ENCODE measurements at regions not wholly inside any gene's neighbourhood (a gene's known extent, or its start where the extent isn't known, plus 50 kb on each side); places are given as distances from the start of the nearest gene placed in this dataset.
A peak's percentile ranks its signal among the peaks of the same experiment; 100 is the strongest.

DNA sequence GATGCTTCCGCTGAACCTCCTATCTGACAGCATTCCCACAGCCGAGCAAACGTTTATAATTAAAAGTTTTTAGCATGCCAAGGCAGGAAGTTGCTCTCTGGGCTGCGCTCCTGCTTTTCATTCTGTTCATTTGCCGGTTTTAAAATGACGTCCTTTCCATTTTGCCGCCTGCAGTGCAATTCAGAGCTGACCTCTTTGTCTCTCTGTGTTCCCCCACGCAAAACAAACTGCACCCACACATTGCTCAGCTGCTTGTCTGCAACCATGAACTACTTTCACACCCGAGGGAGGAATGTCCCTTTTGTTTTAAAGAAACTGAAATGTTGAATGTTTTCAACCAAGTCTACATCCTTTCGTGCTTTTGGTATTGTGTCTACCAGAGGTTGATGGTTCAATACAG, 416.5 kb downstream of the EFNB2 start:
- in situ Hi-C loops (cut with MboI; ENCODE audit: low sequenced_read_pairs) (no loop called here), dilution Hi-C loops (cut with HindIII; ENCODE audit: low sequenced_read_pairs, unreplicated experiment) (no loop called here), intact Hi-C loops (cut with micrococcal nuclease) (no loop called here)
- H4K8ac ChIP-seq (ENCODE audit: low read depth in 2 of 2, low read length in 2 of 2), result peak overlapping the region in 1 of 2 experiments; percentile 46; a peak in 1 of 4 replicates
- H3K4me2 ChIP-seq (ENCODE audit: low read depth, low read length), result no peak overlapping the region
- H3K14ac ChIP-seq (replicated peaks; ENCODE audit: low read depth, low read length), result no peak overlapping the region
- H2BK5ac ChIP-seq (ENCODE audit: low read depth, low read length, poor library complexity, severe bottlenecking), result no peak overlapping the region
- no peak overlapping the region for H3K56ac ChIP-seq (ENCODE audit: extremely low read depth, insufficient read depth, low read length)
- no peaks in the 10 kb centered on the region; the same call in 1 of the 2 replicates for H3K9me1 ChIP-seq (ENCODE audit: insufficient read depth, low read length)
- H3K27ac ChIP-seq (ENCODE audit: insufficient read depth, low read length), result no peak overlapping the region
- ATAC-seq (ENCODE audit: low read depth) (no peak), DNase-seq (no peak)
- no peak overlapping the region for H3K4me3 ChIP-seq (ENCODE audit: insufficient read depth, low read depth, low read length)
- no peaks in the 10 kb centered on the region for H3K36me3 ChIP-seq (ENCODE audit: control insufficient read depth, insufficient read depth, low read length)
- peaks cover 4% of the 10 kb centered on the region for H3K4me1 ChIP-seq (ENCODE audit: control insufficient read depth, insufficient read depth, low read length)
- H3K23ac ChIP-seq (ENCODE audit: low read depth, low read length), result 0 out of 2 replicates have a peak overlapping the region, but pooled peaks have one; percentile 28
- peak overlapping the region; percentile 80 for H2AFZ ChIP-seq (replicated peaks; ENCODE audit: low read length, poor library complexity)
- H3K79me1 ChIP-seq (ENCODE audit: low read depth in 1 of 2, low read length in 2 of 2), result no peaks in the 10 kb centered on the region
- H3K9me3 ChIP-seq (ENCODE audit: control insufficient read depth, insufficient read depth, low read length), result no peaks in the 10 kb centered on the region
- CTCF ChIA-PET, result interaction anchor here (0.5 kb wide), 1 partner anchor 315 kb away, joined by 4 read pairs; no protein-coding TSS in a partner anchor
- 57% methylated on average over 7 of the region's 10 CpGs; no CpG with 5 or more reads in 1 of the 2 experiments for WGBS, 2 experiments (ENCODE audit: extremely low coverage in 2 of 2, insufficient read length in 1 of 2)
- peak overlapping the region; percentile 54 for H3K4ac ChIP-seq (ENCODE audit: low read depth, low read length)
- peak overlapping the region; percentile 20; the same call in 1 of the 2 replicates for H4K91ac ChIP-seq (ENCODE audit: insufficient read depth, low read depth, low read length)
- H4K20me1 ChIP-seq (ENCODE audit: insufficient read depth, low read length), result no peaks in the 10 kb centered on the region
- H3K27me3 ChIP-seq (ENCODE audit: control insufficient read depth, insufficient read depth, low read length), result no peaks in the 10 kb centered on the region
- no peak overlapping the region for H2AK5ac ChIP-seq (ENCODE audit: low read depth, low read length)
- H2AK9ac ChIP-seq (replicated peaks; ENCODE audit: low read depth, low read length, poor library complexity), result no peak overlapping the region
- no peak overlapping the region; the same call in 1 of the 2 replicates for H3K18ac ChIP-seq (ENCODE audit: low read depth, low read length)
- 0 out of 3 replicates have a peak overlapping the region, but pooled peaks have one; percentile 54 for H2BK15ac ChIP-seq (ENCODE audit: low read depth, low read length)
- TF ChIP-seq MAFK (IDR thresholded peaks at IDR 0.05; ENCODE audit: low read depth, low read length), result no peak
- TF ChIP-seq USF2 (IDR thresholded peaks at IDR 0.05; ENCODE audit: low read depth, low read length), result no peak
- no peak for TF ChIP-seq RAD21 (IDR thresholded peaks at IDR 0.05; ENCODE audit: low read length)
- no peak for TF ChIP-seq BHLHE40 (IDR thresholded peaks at IDR 0.05; ENCODE audit: low read depth, low read length)
- TF ChIP-seq RCOR1 (IDR thresholded peaks at IDR 0.05; ENCODE audit: insufficient replicate concordance, low read length), result no peak
- no peak for TF ChIP-seq CEBPB (IDR thresholded peaks at IDR 0.05; ENCODE audit: low read depth, low read length)
- TF ChIP-seq SMC3 (IDR thresholded peaks at IDR 0.05; ENCODE audit: low read depth, low read length), result no peak
- TF ChIP-seq, protein P1, sequence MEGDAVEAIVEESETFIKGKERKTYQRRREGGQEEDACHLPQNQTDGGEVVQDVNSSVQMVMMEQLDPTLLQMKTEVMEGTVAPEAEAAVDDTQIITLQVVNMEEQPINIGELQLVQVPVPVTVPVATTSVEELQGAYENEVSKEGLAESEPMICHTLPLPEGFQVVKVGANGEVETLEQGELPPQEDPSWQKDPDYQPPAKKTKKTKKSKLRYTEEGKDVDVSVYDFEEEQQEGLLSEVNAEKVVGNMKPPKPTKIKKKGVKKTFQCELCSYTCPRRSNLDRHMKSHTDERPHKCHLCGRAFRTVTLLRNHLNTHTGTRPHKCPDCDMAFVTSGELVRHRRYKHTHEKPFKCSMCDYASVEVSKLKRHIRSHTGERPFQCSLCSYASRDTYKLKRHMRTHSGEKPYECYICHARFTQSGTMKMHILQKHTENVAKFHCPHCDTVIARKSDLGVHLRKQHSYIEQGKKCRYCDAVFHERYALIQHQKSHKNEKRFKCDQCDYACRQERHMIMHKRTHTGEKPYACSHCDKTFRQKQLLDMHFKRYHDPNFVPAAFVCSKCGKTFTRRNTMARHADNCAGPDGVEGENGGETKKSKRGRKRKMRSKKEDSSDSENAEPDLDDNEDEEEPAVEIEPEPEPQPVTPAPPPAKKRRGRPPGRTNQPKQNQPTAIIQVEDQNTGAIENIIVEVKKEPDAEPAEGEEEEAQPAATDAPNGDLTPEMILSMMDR (conservative IDR thresholded peaks at IDR 0.05; ENCODE audit: low read depth, low read length), result no peak
- TF ChIP-seq MAZ (IDR thresholded peaks at IDR 0.05; ENCODE audit: borderline replicate concordance, low read depth, low read length), result no peak
- TF ChIP-seq ELK1 (IDR thresholded peaks at IDR 0.05; ENCODE audit: borderline replicate concordance, low read depth, low read length), result no peak
- no peak for TF ChIP-seq RFX5 (IDR thresholded peaks at IDR 0.05; ENCODE audit: low read depth, low read length)
- TF ChIP-seq FOS (IDR thresholded peaks at IDR 0.05; ENCODE audit: low read depth, low read length), result no peak
- TF ChIP-seq NFE2L2 (IDR thresholded peaks at IDR 0.05; ENCODE audit: low read depth, low read length), result no peak
- TF ChIP-seq MXI1 (IDR thresholded peaks at IDR 0.05; ENCODE audit: borderline replicate concordance, low read depth, low read length), result no peak
- no peak for TF ChIP-seq CHD1 (IDR thresholded peaks at IDR 0.05; ENCODE audit: low read depth, low read length)
- no peak for TF ChIP-seq POLR2A (IDR thresholded peaks at IDR 0.05; ENCODE audit: low read depth, low read length)
- no TSS peak for BruUV-seq (replicated peaks)
- no peak overlapping the region for H3K9ac ChIP-seq (ENCODE audit: low read depth, low read length)
- peak overlapping the region; percentile 37 for H2BK120ac ChIP-seq (ENCODE audit: low read depth, low read length)
- H2BK20ac ChIP-seq (ENCODE audit: low read depth, low read length), result peak overlapping the region; percentile 74; the same call in 1 of the 2 replicates
- POLR2A ChIA-PET (ENCODE audit: unreplicated experiment), result no interaction called here
- H4K5ac ChIP-seq (ENCODE audit: low read depth, low read length), result no peak overlapping the region

All from IMR-90 (cell line).